Keratinocyte (primary cell): ENCODE measurements at regions not wholly inside any gene's neighbourhood (a gene's known extent, or its start where the extent isn't known, plus 50 kb on each side); places are given as distances from the start of the nearest gene placed in this dataset.

Experiments
- DNase-seq: peaks from one replicate; pipeline ENCODE4 v3.0.0-alpha.2; 2011; ENCODE audit warnings: low read depth, missing footprints, low spot score
- FAIRE-seq: peaks from 2 replicates; lab custom pipeline; 2011; peaks lifted over from hg19 to GRCh38; lab: Jason Lieb, UNC
- H2AFZ ChIP-seq: 2 replicates; pipeline ENCODE4 v1.6.0; 2012; ENCODE audit warnings: low read length, control low read depth, inconsistent platforms; ENCODE audit not compliant: control insufficient read depth
- H3K27ac ChIP-seq: 2 replicates; pipeline ENCODE4 v1.5.1; 2011; ENCODE audit warnings: low read length; ENCODE audit not compliant: control insufficient read depth, insufficient read depth
- H3K27me3 ChIP-seq: 3 replicates; pipeline ENCODE4 v1.6.0; 2011; ENCODE audit warnings: low read length; ENCODE audit not compliant: control insufficient read depth, insufficient read depth; ENCODE audit errors: extremely low read depth
- H3K36me3 ChIP-seq, 2 experiments: 2 replicates in 1 of 2; 3 replicates in 1 of 2; pipeline ENCODE4 v1.5.1; 2011; ENCODE audit warnings: low read length in 2 of 2, mild to moderate bottlenecking in 1 of 2; ENCODE audit not compliant: control insufficient read depth in 2 of 2, insufficient read depth in 2 of 2; ENCODE audit errors: extremely low read depth in 1 of 2
- H3K4me1 ChIP-seq: 3 replicates; pipeline ENCODE4 v1.5.1; 2011; ENCODE audit warnings: low read length; ENCODE audit not compliant: control insufficient read depth, insufficient read depth; ENCODE audit errors: extremely low read depth
- H3K4me2 ChIP-seq: 3 replicates; pipeline ENCODE4 v1.6.0; 2011; ENCODE audit warnings: low read depth, low read length; ENCODE audit not compliant: control insufficient read depth, insufficient read depth; ENCODE audit errors: extremely low read depth
- H3K4me3 ChIP-seq, 3 experiments: fragments of 200-600 bp in 1 of 3; sonication (generic) in 1 of 3; 2 replicates in 2 of 3; 3 replicates in 1 of 3; pipeline ENCODE4 v1.5.1; 2011 to 2016; ENCODE audit warnings: low read length in 3 of 3, mild to moderate bottlenecking in 3 of 3, control low read depth in 2 of 3, inconsistent platforms in 1 of 3, low read depth in 1 of 3, mixed read lengths in 1 of 3, mixed run types in 1 of 3, moderate library complexity in 1 of 3; ENCODE audit not compliant: control insufficient read depth in 2 of 3, insufficient read depth in 2 of 3; ENCODE audit errors: extremely low read depth in 1 of 3
- H3K79me2 ChIP-seq: 2 replicates; pipeline ENCODE4 v1.6.0; 2012; ENCODE audit warnings: low read length; ENCODE audit not compliant: control insufficient read depth, insufficient read depth
- H3K9ac ChIP-seq: 3 replicates; pipeline ENCODE4 v1.6.0; 2011; ENCODE audit warnings: low read length; ENCODE audit not compliant: control insufficient read depth, insufficient read depth; ENCODE audit errors: extremely low read depth
- H3K9me1 ChIP-seq: 3 replicates; pipeline ENCODE4 v1.6.0; 2011; ENCODE audit warnings: low read length; ENCODE audit not compliant: control insufficient read depth, insufficient read depth; ENCODE audit errors: extremely low read depth
- H3K9me3 ChIP-seq: 2 replicates; pipeline ENCODE4 v1.5.1; 2012; ENCODE audit warnings: low read depth, low read length; ENCODE audit not compliant: control insufficient read depth
- H4K20me1 ChIP-seq: 3 replicates; pipeline ENCODE4 v1.6.0; 2011; ENCODE audit warnings: low read length; ENCODE audit not compliant: control insufficient read depth, insufficient read depth; ENCODE audit errors: extremely low read depth
- EZH2 ChIP-seq: IDR thresholded peaks from one replicate; pipeline ENCODE4 v1.6.1; 2012; ENCODE audit warnings: inconsistent platforms, mild to moderate bottlenecking, low read length, moderate library complexity
- dilution Hi-C: fragments of 300-500 bp; cut with MboI; formaldehyde crosslinking; loops from one replicate; pipeline ENCODE4 v1.7.0; 2020; ENCODE audit warnings: low sequenced_read_pairs; ENCODE audit not compliant: extremely low pct_ligation_motif_present
- TF ChIP-seq, protein P1 (sequence below), 3 experiments: IDR thresholded peaks in 1 of 3; conservative IDR thresholded peaks in 1 of 3; optimal IDR thresholded peaks in 1 of 3; 2 replicates in 2 of 3; 3 replicates in 1 of 3; pipeline versions ENCODE3 to v1.5.1; 2011; ENCODE audit warnings: low read length in 3 of 3, mild to moderate bottlenecking in 3 of 3, moderate library complexity in 2 of 3, control low read depth in 1 of 3, inconsistent platforms in 1 of 3; ENCODE audit not compliant: insufficient read depth in 2 of 3; ENCODE audit errors: extremely low read depth in 1 of 3

DNA sequence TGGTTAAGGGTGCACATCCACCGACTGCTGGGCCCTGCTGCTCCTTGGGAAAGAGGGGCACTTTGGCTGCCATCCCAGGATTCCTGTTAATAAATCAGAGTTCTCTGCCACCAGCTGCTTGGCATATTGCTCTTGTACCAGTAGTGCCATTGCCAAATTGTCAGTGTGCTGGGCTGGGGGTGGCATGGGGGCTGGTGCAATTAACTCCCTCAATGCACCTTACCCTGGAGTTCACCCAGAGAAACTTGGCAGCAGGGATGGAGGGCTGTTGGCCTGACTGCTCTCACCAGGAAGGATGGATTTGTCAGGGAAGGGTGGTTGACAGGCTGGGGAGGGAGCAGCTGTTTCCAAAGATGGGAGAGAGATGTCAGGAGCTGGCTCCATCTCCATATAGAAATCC lies 94.6 kb upstream of the SKOR2 start:
- FAIRE-seq: no peak
- Histone ChIP-seq H3K9ac (no peak overlapping the region), H3K9me1 (no peaks in the 10 kb centered on the region), H4K20me1 (no peaks in the 10 kb centered on the region), H3K36me3 (no peaks in the 10 kb centered on the region), H3K4me3 (no peak overlapping the region), H3K27ac (no peak overlapping the region), H3K79me2 (no peaks in the 10 kb centered on the region), H3K27me3 (no peaks in the 10 kb centered on the region), H3K4me2 (no peak overlapping the region), H2AFZ (no peak overlapping the region), H3K4me1 (no peaks in the 10 kb centered on the region), H3K9me3 (no peaks in the 10 kb centered on the region)
- no peak for DNase-seq
- dilution Hi-C loops: no loop called here
- TF ChIP-seq EZH2: no peak
- TF ChIP-seq, protein P1, sequence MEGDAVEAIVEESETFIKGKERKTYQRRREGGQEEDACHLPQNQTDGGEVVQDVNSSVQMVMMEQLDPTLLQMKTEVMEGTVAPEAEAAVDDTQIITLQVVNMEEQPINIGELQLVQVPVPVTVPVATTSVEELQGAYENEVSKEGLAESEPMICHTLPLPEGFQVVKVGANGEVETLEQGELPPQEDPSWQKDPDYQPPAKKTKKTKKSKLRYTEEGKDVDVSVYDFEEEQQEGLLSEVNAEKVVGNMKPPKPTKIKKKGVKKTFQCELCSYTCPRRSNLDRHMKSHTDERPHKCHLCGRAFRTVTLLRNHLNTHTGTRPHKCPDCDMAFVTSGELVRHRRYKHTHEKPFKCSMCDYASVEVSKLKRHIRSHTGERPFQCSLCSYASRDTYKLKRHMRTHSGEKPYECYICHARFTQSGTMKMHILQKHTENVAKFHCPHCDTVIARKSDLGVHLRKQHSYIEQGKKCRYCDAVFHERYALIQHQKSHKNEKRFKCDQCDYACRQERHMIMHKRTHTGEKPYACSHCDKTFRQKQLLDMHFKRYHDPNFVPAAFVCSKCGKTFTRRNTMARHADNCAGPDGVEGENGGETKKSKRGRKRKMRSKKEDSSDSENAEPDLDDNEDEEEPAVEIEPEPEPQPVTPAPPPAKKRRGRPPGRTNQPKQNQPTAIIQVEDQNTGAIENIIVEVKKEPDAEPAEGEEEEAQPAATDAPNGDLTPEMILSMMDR (optimal IDR thresholded peaks at IDR 0.05 in 1 of 3, IDR thresholded peaks at IDR 0.05 in 1 of 3, conservative IDR thresholded peaks at IDR 0.05 in 1 of 3; ENCODE audit: extremely low read depth in 1 of 3, insufficient read depth in 2 of 3, low read length in 3 of 3): no peak

DNA sequence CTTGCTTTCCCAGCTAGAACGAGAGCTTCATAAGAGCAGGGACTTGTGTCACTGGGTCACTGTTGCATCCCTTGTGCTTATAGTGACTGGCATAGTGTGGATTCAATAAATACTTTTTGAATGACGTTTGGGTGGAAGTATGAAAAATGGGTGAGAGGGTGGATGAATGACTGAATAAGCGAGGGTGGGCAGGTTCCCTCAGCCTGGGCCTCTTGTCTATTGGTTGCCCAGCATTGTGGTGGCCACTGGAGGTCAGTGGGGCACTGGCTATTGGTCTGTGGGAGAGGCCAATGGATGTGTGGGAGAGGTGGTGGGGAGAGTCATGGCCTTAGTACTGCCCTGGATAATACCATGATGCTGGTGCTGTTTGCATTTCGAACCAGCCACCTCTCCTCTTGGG lies 93.8 kb upstream of the SKOR2 start:
- H3K9me3 ChIP-seq: no peaks in the 10 kb centered on the region
- H3K36me3 ChIP-seq: no peaks in the 10 kb centered on the region
- H4K20me1 ChIP-seq: no peaks in the 10 kb centered on the region
- no peak for DNase-seq
- no peak overlapping the region for H3K9ac ChIP-seq
- H3K79me2 ChIP-seq: no peaks in the 10 kb centered on the region
- no peak overlapping the region for H3K4me3 ChIP-seq
- no peak overlapping the region for H3K4me2 ChIP-seq
- no peaks in the 10 kb centered on the region for H3K9me1 ChIP-seq
- no peak overlapping the region for H3K27ac ChIP-seq
- no peak overlapping the region for H2AFZ ChIP-seq
- H3K27me3 ChIP-seq: no peaks in the 10 kb centered on the region
- dilution Hi-C loops: no loop called here
- no peak for FAIRE-seq
- no peaks in the 10 kb centered on the region for H3K4me1 ChIP-seq
- TF ChIP-seq, protein P1 (optimal IDR thresholded peaks at IDR 0.05 in 1 of 3, IDR thresholded peaks at IDR 0.05 in 1 of 3, conservative IDR thresholded peaks at IDR 0.05 in 1 of 3; ENCODE audit: extremely low read depth in 1 of 3, insufficient read depth in 2 of 3, low read length in 3 of 3): no peak
- no peak for TF ChIP-seq EZH2
